ENCODE measurements at regions not wholly inside any gene's neighbourhood (a gene's known extent, or its start where the extent isn't known, plus 50 kb on each side); places are given as distances from the start of the nearest gene placed in this dataset.

GRCh38 chr13:22495819-22496218 lies 685.0 kb upstream of the SGCG start:
- DNase-seq: no peak
- TF ChIP-seq GATA1 (IDR thresholded peaks at IDR 0.05; ENCODE audit: low read depth, low read length) (no peak), POLR2A (IDR thresholded peaks at IDR 0.05; ENCODE audit: low read length) (no peak)

DNA sequence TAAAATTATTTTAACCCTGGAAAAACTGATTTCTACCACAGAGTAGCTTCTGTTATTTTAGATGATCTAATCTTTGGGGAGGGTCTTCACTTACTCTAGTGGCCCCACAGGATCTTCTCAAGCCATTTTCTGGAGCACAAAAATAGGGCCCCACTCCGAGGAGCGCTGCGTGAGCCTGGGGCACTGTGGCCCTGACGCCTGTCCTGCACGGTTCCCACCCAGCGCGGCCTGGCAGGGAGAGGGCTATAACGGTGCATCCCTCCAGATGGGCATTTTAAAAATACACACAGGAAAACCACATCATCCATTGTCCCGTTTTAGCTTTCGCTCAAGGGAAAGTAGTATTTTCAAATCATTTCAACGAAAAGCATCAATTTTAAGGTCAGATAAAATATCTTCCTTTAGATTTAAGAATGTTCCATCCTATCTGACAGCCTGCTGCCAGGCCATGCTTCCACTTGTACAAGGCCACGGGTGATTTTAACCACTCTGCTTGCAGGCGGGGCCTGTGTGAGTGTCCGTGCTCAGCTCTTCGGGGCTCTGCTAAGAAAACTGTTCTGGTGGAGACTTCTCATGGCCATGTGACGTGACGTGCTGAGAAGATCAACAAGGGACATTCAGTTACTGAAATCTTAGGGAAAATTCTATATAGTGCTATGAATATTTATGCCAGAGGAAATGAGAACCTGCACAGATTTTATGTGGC lies 683.8 kb upstream of the SGCG start:
- no peak for DNase-seq
- no peak for TF ChIP-seq GATA1 (IDR thresholded peaks at IDR 0.05; ENCODE audit: low read depth, low read length)
- TF ChIP-seq POLR2A (IDR thresholded peaks at IDR 0.05; ENCODE audit: low read length): no peak

- TF ChIP-seq GATA1 (IDR thresholded peaks at IDR 0.05; ENCODE audit: low read depth, low read length) (no peak), POLR2A (IDR thresholded peaks at IDR 0.05; ENCODE audit: low read length) (no peak)
- no peak for DNase-seq
Measured at GRCh38 chr13:22497991-22498780, 682.6 kb upstream of the SGCG start.

DNA sequence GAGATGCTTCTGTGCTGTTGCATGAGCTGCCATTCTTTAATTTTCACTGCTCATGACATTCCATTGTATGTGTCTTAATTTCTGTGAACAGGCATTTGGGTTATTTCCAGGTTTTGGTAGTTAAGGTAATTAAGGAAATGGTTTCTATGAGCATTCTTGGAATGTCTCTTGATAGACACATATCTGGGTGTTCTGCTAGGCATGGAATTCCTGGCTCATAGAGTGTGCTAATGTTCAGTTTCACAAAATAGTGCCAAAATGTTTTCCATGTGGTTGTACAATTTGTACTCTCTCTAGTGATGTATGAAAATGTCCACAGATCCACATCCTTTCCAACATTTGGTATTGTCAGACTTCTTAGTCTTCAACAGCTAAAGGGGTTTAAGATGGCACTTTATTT lies 680.9 kb upstream of the SGCG start:
- TF ChIP-seq POLR2A (IDR thresholded peaks at IDR 0.05; ENCODE audit: low read length): no peak
- no peak for TF ChIP-seq GATA1 (IDR thresholded peaks at IDR 0.05; ENCODE audit: low read depth, low read length)
- no peak for DNase-seq

- no peak for TF ChIP-seq POLR2A (IDR thresholded peaks at IDR 0.05; ENCODE audit: low read length)
- TF ChIP-seq GATA1 (IDR thresholded peaks at IDR 0.05; ENCODE audit: low read depth, low read length): no peak
- DNase-seq: no peak
Measured at GRCh38 chr13:22505489-22505888, 675.3 kb upstream of the SGCG start.

DNA sequence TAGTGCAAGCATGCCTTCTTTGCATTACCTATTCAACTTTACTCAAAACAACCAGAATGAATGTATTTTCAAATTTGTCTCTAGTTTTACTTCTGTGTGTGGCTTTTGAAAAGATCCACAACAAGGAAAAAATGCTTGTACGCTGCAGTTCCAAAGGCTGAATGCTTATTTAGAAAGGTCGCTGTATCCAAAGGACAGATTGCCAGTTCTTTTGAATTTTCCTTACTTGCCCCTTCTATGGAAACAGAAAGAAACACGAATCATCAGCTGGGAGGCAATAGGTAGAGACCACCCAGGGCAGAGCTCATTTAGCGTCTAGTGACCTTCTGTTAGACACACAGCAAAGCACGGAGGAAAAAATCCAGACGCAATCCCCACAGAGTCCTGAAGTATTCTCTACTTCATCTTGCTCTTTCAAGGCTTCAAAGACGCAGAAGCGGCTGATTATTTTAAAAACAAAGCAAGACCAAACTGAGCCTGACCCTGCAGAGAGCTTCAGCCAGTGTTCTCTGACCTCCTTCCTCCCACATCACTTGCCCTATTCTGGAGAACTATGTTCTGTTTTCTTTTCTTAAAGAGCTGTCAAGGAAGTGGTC lies 674.6 kb upstream of the SGCG start:
- TF ChIP-seq GATA1 (IDR thresholded peaks at IDR 0.05; ENCODE audit: low read depth, low read length): no peak
- TF ChIP-seq POLR2A (IDR thresholded peaks at IDR 0.05; ENCODE audit: low read length): no peak
- DNase-seq: no peak

- TF ChIP-seq POLR2A (IDR thresholded peaks at IDR 0.05; ENCODE audit: low read length) (no peak), GATA1 (IDR thresholded peaks at IDR 0.05; ENCODE audit: low read depth, low read length) (no peak)
- no peak for DNase-seq
Measured at GRCh38 chr13:22517544-22517943, 663.2 kb upstream of the SGCG start.

GRCh38 chr13:22536851-22537250 lies 643.9 kb upstream of the SGCG start:
- TF ChIP-seq POLR2A (IDR thresholded peaks at IDR 0.05; ENCODE audit: low read length) (no peak), GATA1 (IDR thresholded peaks at IDR 0.05; ENCODE audit: low read depth, low read length) (no peak)
- no peak for DNase-seq

- no peak for DNase-seq
- TF ChIP-seq GATA1 (IDR thresholded peaks at IDR 0.05; ENCODE audit: low read depth, low read length) (no peak), POLR2A (IDR thresholded peaks at IDR 0.05; ENCODE audit: low read length) (no peak)
Measured at GRCh38 chr13:22538400-22538799, 642.4 kb upstream of the SGCG start.

GRCh38 chr13:22549126-22549525 lies 631.7 kb upstream of the SGCG start:
- DNase-seq: no peak
- TF ChIP-seq GATA1 (IDR thresholded peaks at IDR 0.05; ENCODE audit: low read depth, low read length) (no peak), POLR2A (IDR thresholded peaks at IDR 0.05; ENCODE audit: low read length) (no peak)

DNA sequence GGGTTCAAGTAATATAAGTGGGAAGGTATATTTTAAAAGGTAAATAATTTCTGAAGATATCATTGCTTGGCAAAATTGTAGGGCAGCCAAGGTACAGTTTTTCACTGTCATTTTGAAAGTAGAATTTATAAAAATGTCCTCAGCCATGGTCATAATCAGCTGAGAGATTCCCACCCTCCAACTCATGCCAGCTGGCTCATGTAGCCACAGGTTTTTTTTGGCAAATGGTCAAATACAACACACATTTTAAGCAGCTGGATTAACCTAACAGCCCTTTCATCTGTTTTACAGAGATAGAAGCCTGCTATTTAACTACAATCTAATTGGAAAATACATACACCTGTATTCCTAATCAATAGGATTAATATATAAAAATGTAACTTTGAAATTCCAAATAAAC lies 619.2 kb upstream of the SGCG start:
- TF ChIP-seq POLR2A (IDR thresholded peaks at IDR 0.05; ENCODE audit: low read length) (no peak), GATA1 (IDR thresholded peaks at IDR 0.05; ENCODE audit: low read depth, low read length) (no peak)
- DNase-seq: no peak

DNA sequence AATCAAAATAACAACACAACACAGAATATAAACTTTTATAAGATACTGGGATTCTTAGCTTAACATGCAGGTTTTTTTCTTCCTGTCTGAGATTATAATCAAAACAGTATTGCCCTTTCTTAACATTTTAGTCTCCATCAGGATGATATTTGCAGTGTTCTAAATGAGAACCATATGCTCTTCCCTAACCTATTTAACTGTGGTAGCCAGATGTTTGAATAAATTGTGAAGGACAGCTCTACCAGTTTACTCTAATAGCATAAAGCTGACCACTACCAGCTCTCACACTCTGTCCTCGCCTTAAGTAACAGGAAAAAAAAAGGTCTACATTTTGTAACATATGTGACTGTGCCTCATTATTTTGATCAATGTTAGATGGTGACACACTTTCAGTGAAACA lies 618.7 kb upstream of the SGCG start:
- DNase-seq: no peak
- no peak for TF ChIP-seq POLR2A (IDR thresholded peaks at IDR 0.05; ENCODE audit: low read length)
- TF ChIP-seq GATA1 (IDR thresholded peaks at IDR 0.05; ENCODE audit: low read depth, low read length): no peak

GRCh38 chr13:22563272-22563671 lies 617.5 kb upstream of the SGCG start:
- no peak for DNase-seq
- TF ChIP-seq GATA1 (IDR thresholded peaks at IDR 0.05; ENCODE audit: low read depth, low read length): no peak
- no peak for TF ChIP-seq POLR2A (IDR thresholded peaks at IDR 0.05; ENCODE audit: low read length)

GRCh38 chr13:22569811-22570210 lies 611.0 kb upstream of the SGCG start:
- DNase-seq: no peak
- no peak for TF ChIP-seq POLR2A (IDR thresholded peaks at IDR 0.05; ENCODE audit: low read length)

GRCh38 chr13:22589880-22590279 lies 590.9 kb upstream of the SGCG start:
- peak; percentile 22 to 72 for DNase-seq
- TF ChIP-seq GATA1 (IDR thresholded peaks at IDR 0.05; ENCODE audit: low read depth, low read length): no peak
- no peak for TF ChIP-seq POLR2A (IDR thresholded peaks at IDR 0.05; ENCODE audit: low read length)
